ENCODE measurements at regions not wholly inside any gene's neighbourhood (a gene's known extent, or its start where the extent isn't known, plus 50 kb on each side); places are given as distances from the start of the nearest gene placed in this dataset.
"Not testable (repeated sequence)": the region's sequence is repeated elsewhere in the genome, so short reads cannot be mapped to it uniquely, and the experiment has no call there.

- no peak for TF ChIP-seq CTCF (conservative IDR thresholded peaks at IDR 0.05)
- no peak overlapping the region for H3K27ac ChIP-seq
These were observed 315.3 kb upstream of the ZNF608 start for GRCh38 chr5:125061726-125062125.

GRCh38 chr5:125064621-125065438 is 318.4 kb upstream of the ZNF608 start:
- no peak for TF ChIP-seq CTCF (conservative IDR thresholded peaks at IDR 0.05)
- peak overlapping the region; percentile 67 for H3K27ac ChIP-seq

- peak overlapping the region; percentile 67 for H3K27ac ChIP-seq
- no peak for TF ChIP-seq CTCF (conservative IDR thresholded peaks at IDR 0.05)
These were observed 319.3 kb upstream of the ZNF608 start for GRCh38 chr5:125065741-125066140.

GRCh38 chr5:125070961-125071360 is 324.5 kb upstream of the ZNF608 start:
- no peak overlapping the region for H3K27ac ChIP-seq
- no peak for TF ChIP-seq CTCF (conservative IDR thresholded peaks at IDR 0.05)

- TF ChIP-seq CTCF (conservative IDR thresholded peaks at IDR 0.05) = no peak
- no peak overlapping the region for H3K27ac ChIP-seq
These were observed 326.7 kb upstream of the ZNF608 start for GRCh38 chr5:125073090-125073489.

GRCh38 chr5:125075567-125075966 is 329.1 kb upstream of the ZNF608 start:
- H3K27ac ChIP-seq = no peak overlapping the region
- no peak for TF ChIP-seq CTCF (conservative IDR thresholded peaks at IDR 0.05)

- H3K27ac ChIP-seq = not testable (repeated sequence)
These were observed 332.6 kb upstream of the ZNF608 start for GRCh38 chr5:125079028-125079427.

GRCh38 chr5:125081101-125081500 is 334.7 kb upstream of the ZNF608 start:
- H3K27ac ChIP-seq = no peak overlapping the region
- TF ChIP-seq CTCF (conservative IDR thresholded peaks at IDR 0.05) = no peak

Measured in VCaP (cell line).